ENCODE measurements at regions not wholly inside any gene's neighbourhood (a gene's known extent, or its start where the extent isn't known, plus 50 kb on each side); places are given as distances from the start of the nearest gene placed in this dataset.

GRCh38 chr4:104015680-104016079 lies 295.9 kb upstream of the TACR3 start:
- Histone ChIP-seq H2AFZ (ENCODE audit: low read depth, low read length, poor library complexity, severe bottlenecking) (peak overlapping the region; percentile 44), H3K9me2 (ENCODE audit: insufficient read depth) (no peaks in the 10 kb centered on the region), H3K9me3 (ENCODE audit: control insufficient read depth in 1 of 2, insufficient read depth in 1 of 2, low read depth in 1 of 2, low read length in 2 of 2) (no peaks in the 10 kb centered on the region), H3K79me2 (ENCODE audit: insufficient read depth, low read length) (no peaks in the 10 kb centered on the region), H3K36me3 (ENCODE audit: control insufficient read depth in 1 of 2, insufficient read depth in 2 of 2, low read length in 2 of 2) (no peaks in the 10 kb centered on the region), H3K4me2 (ENCODE audit: low read length) (no peak overlapping the region), H3K4me3 (replicated peaks in 1 of 2; ENCODE audit: low read depth in 1 of 2, low read length in 2 of 2) (no peak overlapping the region), H3K27me3 (ENCODE audit: insufficient read depth, low read length) (no peaks in the 10 kb centered on the region), H3K9ac (ENCODE audit: low read length) (no peak overlapping the region), H4K20me1 (ENCODE audit: insufficient read depth) (no peaks in the 10 kb centered on the region), H3K4me1 (ENCODE audit: control insufficient read depth in 1 of 2, insufficient read depth in 2 of 2, low read length in 2 of 2) (no peaks in the 10 kb centered on the region), H3K27ac (ENCODE audit: low read depth, low read length) (no peak overlapping the region)
- intact Hi-C loops (cut with micrococcal nuclease) = loop anchor here (1.0 to 2.0 kb wide), 2 partner anchors 845 to 1456 kb away; no protein-coding TSS in a partner anchor
- RAD21 ChIA-PET (ENCODE audit: low non-redundant PET in 1 of 2, low total read pairs in 2 of 2, uncharacterized antibody in 2 of 2, unreplicated experiment in 2 of 2) = no interaction called here
- ATAC-seq (peak; percentile 63; the same call in 1 of the 2 replicates), DNase-seq (ENCODE audit: low read depth, low spot score) (peak; percentile 28)
- BruUV-seq (replicated peaks) = no TSS peak
- CTCF ChIA-PET = no interaction called here
- TF ChIP-seq POLR2AphosphoS5 (IDR thresholded peaks at IDR 0.05; ENCODE audit: low read depth, low read length) = no peak
- no peak for TF ChIP-seq EZH2 (IDR thresholded peaks at IDR 0.05)
- TF ChIP-seq MAX (IDR thresholded peaks at IDR 0.05) = no peak
- no peak for TF ChIP-seq ZBTB33 (IDR thresholded peaks at IDR 0.05; ENCODE audit: extremely low read depth, insufficient replicate concordance, low read length)
- no peak for TF ChIP-seq ATF3 (IDR thresholded peaks at IDR 0.05)
- TF ChIP-seq REST (IDR thresholded peaks at IDR 0.05; ENCODE audit: low read depth) = no peak
- peak in 2 of 3 experiments; percentile 42 to 58; a peak in 4 of 6 replicates for TF ChIP-seq CTCF (IDR thresholded peaks at IDR 0.05 in 2 of 3, conservative IDR thresholded peaks at IDR 0.05 in 1 of 3; ENCODE audit: borderline replicate concordance in 1 of 3, insufficient read depth in 1 of 3, low read depth in 2 of 3, low read length in 2 of 3)
- no peak for TF ChIP-seq ZFX (IDR thresholded peaks at IDR 0.05)
- peak; percentile 69 for TF ChIP-seq RAD21 (IDR thresholded peaks at IDR 0.05; ENCODE audit: low read depth)
- POLR2A ChIA-PET = no interaction called here
